ENCODE measurements at regions not wholly inside any gene's neighbourhood (a gene's known extent, or its start where the extent isn't known, plus 50 kb on each side); places are given as distances from the start of the nearest gene placed in this dataset.

DNA sequence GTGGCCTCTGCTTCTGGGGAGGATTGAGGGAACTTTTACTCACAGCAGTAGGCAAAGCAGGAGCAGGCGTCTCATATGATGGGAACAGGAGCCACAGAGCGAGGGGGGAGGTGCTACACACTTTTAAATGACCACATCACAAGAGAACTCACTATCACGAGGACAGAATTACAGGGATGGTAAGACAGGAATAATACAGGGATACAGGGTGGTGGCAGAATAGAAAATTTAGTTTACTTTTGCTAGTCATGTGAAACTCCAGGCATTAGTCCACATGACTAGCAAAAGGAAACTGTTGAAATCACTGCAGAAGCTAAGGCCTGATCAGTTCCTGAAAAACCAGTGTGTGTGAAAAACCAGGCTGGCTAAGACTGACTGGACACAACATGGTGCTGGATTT lies 382.4 kb downstream of the NNT start:
- TF ChIP-seq, protein P1, sequence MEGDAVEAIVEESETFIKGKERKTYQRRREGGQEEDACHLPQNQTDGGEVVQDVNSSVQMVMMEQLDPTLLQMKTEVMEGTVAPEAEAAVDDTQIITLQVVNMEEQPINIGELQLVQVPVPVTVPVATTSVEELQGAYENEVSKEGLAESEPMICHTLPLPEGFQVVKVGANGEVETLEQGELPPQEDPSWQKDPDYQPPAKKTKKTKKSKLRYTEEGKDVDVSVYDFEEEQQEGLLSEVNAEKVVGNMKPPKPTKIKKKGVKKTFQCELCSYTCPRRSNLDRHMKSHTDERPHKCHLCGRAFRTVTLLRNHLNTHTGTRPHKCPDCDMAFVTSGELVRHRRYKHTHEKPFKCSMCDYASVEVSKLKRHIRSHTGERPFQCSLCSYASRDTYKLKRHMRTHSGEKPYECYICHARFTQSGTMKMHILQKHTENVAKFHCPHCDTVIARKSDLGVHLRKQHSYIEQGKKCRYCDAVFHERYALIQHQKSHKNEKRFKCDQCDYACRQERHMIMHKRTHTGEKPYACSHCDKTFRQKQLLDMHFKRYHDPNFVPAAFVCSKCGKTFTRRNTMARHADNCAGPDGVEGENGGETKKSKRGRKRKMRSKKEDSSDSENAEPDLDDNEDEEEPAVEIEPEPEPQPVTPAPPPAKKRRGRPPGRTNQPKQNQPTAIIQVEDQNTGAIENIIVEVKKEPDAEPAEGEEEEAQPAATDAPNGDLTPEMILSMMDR (IDR thresholded peaks at IDR 0.05; ENCODE audit: low read depth, low read length): no peak
- H3K27ac ChIP-seq (ENCODE audit: low read depth, low read length): no peak overlapping the region
- ChIA-PET CTCF (no interaction called here), POLR2A (no interaction called here)
- no peak overlapping the region for H3K4me3 ChIP-seq (ENCODE audit: low read depth, low read length)
- H3K9me3 ChIP-seq (ENCODE audit: control insufficient read depth, insufficient read depth, low read length): peaks cover 4% of the 10 kb centered on the region; the same call in 1 of the 2 replicates
- no peak for DNase-seq (ENCODE audit: low read depth, low spot score)
- no peaks in the 10 kb centered on the region for H3K27me3 ChIP-seq (ENCODE audit: control insufficient read depth, insufficient read depth, low read length)

DNA sequence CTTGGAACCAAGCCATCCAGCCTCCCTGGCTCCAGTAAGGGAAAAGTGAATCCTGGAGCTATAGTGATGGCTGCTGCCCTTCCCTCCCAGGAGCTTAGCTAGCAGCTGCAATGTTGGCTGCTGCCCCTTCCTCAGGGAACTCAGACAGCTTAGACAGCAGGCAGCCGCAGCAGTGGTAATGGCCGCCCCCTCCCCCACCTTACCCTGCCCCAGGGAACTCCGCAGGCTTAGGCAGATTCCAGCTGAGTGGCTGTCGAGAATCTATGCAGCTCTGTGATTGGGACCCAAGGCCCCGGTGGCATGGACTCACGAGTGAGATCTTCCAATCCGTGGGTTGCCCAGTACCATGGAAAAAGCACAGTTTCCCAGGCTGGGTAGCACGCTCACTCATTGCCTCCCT lies 378.6 kb downstream of the NNT start:
- TF ChIP-seq, protein P1 (IDR thresholded peaks at IDR 0.05; ENCODE audit: low read depth, low read length): no peak
- Histone ChIP-seq H3K9me3 (ENCODE audit: control insufficient read depth, insufficient read depth, low read length) (peaks cover 4% of the 10 kb centered on the region; the same call in 1 of the 2 replicates), H3K27ac (ENCODE audit: low read depth, low read length) (no peak overlapping the region), H3K27me3 (ENCODE audit: control insufficient read depth, insufficient read depth, low read length) (no peaks in the 10 kb centered on the region), H3K4me3 (ENCODE audit: low read depth, low read length) (no peak overlapping the region)
- CTCF ChIA-PET: no interaction called here
- POLR2A ChIA-PET: no interaction called here
- no peak for DNase-seq (ENCODE audit: low read depth, low spot score)

DNA sequence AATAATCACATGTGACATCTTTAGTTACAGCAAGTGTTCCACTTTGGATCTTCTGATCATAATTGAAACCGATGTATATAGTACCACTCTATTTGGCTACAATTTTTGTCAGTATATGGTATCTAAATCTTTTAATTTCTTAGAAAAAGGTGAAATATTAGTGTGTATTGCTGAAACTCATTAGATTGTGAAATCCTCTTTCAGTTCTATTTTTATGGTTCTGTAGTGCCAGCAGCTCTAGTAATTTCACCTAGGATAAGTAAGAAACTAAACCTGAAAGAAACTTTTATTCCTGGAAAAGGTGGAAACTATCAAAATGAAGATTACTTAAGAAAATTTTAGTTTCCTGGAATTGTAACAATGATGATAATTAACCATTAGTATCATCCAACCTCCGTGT lies 370.9 kb downstream of the NNT start:
- no peak overlapping the region for H3K4me3 ChIP-seq (ENCODE audit: low read depth, low read length)
- TF ChIP-seq, protein P1 (IDR thresholded peaks at IDR 0.05; ENCODE audit: low read depth, low read length): no peak
- no peak for DNase-seq (ENCODE audit: low read depth, low spot score)
- no peak overlapping the region for H3K27ac ChIP-seq (ENCODE audit: low read depth, low read length)
- H3K9me3 ChIP-seq (ENCODE audit: control insufficient read depth, insufficient read depth, low read length): no peaks in the 10 kb centered on the region
- no peaks in the 10 kb centered on the region for H3K27me3 ChIP-seq (ENCODE audit: control insufficient read depth, insufficient read depth, low read length)
- CTCF ChIA-PET: no interaction called here
- POLR2A ChIA-PET: no interaction called here

DNA sequence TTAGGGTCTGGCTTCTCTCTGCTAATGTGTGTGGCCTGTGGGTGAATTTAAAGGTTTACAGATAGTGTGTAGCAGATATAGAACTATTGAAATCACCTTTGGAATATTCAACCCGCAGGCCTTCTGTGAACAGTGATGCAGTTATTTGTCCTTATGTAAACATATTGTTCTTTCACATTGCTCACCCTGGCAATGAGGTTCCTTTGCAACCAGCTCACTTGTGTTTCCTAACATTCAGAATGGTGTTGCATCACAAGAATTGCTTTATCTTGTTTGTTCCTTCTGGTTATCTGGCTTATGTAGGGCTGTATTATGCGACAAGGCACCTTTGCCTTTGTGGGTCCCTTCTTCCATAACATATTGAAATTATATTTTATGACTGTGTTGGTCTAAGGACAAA lies 370.3 kb downstream of the NNT start:
- DNase-seq (ENCODE audit: low read depth, low spot score): no peak
- Histone ChIP-seq H3K27ac (ENCODE audit: low read depth, low read length) (no peak overlapping the region), H3K4me3 (ENCODE audit: low read depth, low read length) (no peak overlapping the region), H3K9me3 (ENCODE audit: control insufficient read depth, insufficient read depth, low read length) (no peaks in the 10 kb centered on the region), H3K27me3 (ENCODE audit: control insufficient read depth, insufficient read depth, low read length) (no peaks in the 10 kb centered on the region)
- TF ChIP-seq, protein P1 (IDR thresholded peaks at IDR 0.05; ENCODE audit: low read depth, low read length): no peak
- POLR2A ChIA-PET: no interaction called here
- CTCF ChIA-PET: no interaction called here

DNA sequence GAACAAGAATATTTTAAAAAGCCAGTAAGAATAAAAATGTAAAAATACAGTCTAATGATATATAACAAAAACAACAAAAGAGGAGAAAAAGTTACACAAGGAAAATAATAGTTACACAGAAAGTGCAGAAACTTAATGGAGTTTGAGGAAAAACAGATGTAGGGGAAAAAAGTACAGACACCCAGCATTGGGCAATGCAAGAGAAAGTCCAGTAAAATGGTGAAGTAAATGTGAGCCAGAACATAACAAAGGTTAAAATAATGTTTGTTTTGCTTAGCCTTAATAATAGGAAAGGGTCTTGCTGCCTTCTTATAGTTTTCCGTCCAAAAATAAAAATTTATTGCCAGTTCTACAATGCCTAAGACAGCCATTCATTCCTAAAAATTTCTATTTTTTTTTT lies 364.2 kb downstream of the NNT start:
- Histone ChIP-seq H3K4me3 (ENCODE audit: low read depth, low read length) (no peak overlapping the region), H3K9me3 (ENCODE audit: control insufficient read depth, insufficient read depth, low read length) (no peaks in the 10 kb centered on the region), H3K27ac (ENCODE audit: low read depth, low read length) (no peak overlapping the region), H3K27me3 (ENCODE audit: control insufficient read depth, insufficient read depth, low read length) (no peaks in the 10 kb centered on the region)
- TF ChIP-seq, protein P1 (IDR thresholded peaks at IDR 0.05; ENCODE audit: low read depth, low read length): no peak
- DNase-seq (ENCODE audit: low read depth, low spot score): no peak
- POLR2A ChIA-PET: no interaction called here
- CTCF ChIA-PET: no interaction called here
